Fibroblast of skin of abdomen (primary cell): ENCODE measurements at regions not wholly inside any gene's neighbourhood (a gene's known extent, or its start where the extent isn't known, plus 50 kb on each side); places are given as distances from the start of the nearest gene placed in this dataset.

Experiments
- DNase-seq: peaks from one replicate; pipeline ENCODE4 v3.0.0-alpha.2; 2013

GRCh38 chr17:6323626-6324356, 111.1 kb downstream of the AIPL1 start:
- no peak for DNase-seq

DNA sequence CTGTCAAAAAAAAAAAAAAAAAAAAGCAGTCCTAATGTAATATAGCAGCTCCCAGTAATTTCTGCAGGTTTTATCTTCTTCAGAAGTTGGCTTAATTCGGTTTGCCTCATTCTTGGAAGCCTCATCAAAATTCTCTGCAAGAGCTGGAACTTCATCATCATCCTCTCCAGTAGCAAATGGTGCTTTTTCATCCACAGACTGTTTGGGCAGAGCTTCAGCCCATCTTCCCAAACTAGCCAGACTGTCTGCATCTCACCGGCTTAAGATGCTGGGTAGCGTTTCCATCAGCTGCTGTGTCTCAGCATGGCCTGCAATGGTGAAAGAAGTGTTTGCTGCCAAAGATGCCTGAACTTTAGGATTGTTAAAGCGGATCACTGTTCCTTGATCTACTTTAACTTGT, 112.6 kb downstream of the AIPL1 start:
- no peak for DNase-seq

DNA sequence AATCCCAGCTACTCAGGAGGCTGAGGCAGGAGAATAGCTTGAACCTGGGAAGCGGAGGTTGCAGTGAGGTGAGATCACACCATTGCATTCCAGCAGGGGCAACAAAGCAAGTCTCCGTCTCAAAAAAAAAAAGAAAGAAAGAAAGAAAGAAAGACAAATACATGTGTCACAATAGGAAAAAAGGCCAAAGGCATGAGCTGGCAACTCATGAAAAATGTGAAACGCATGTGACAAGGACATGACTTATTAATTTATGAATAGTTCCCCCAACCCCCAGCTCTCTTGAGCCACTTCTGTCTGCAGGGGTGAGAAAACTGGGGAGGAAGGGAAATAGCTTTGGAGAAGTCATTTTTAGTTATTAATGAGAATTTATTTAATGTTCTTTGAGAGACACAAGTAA, 120.6 kb downstream of the AIPL1 start:
- no peak for DNase-seq

DNA sequence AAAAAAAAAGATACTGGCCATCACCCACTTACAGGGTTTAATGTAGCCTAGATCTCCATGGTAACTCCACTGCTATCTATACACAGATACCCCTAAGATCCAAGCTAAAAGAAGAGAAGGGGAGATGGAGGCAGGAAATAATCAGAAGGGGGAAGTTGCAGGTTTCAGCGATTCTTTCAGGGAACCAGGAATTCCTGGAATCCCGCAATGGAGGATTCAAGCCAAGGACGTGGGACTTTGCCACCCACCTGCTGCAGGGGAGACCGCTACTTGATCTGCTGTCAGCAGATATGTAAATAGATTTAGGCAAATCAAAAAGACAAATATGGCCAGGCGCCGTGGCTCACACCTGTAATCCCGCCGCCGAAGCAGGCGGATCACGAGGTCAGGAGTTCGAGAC, 121.1 kb downstream of the AIPL1 start:
- DNase-seq, result no peak

DNA sequence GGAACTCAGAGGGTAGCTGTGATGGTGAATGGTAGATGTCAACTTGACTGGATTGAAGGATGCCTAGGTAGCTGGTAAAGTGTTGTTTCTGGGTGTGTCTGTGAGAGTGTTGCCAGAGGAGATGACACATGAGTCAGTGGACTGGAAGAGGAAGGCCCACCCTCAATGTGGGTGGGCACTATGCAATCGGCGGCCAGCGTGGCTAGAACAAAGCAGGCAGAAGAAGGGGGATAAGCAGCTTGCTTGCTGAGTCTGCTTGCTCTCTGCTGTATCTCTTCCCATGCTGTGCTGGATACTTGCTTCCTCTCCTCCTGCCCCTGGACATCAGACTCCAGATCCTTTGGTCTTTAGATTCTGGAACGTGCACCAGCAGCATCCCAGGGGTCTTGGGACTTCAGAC, 128.1 kb downstream of the AIPL1 start:
- DNase-seq, result no peak

- DNase-seq, result no peak
These were observed 129.1 kb downstream of the AIPL1 start for GRCh38 chr17:6305613-6306360.

DNA sequence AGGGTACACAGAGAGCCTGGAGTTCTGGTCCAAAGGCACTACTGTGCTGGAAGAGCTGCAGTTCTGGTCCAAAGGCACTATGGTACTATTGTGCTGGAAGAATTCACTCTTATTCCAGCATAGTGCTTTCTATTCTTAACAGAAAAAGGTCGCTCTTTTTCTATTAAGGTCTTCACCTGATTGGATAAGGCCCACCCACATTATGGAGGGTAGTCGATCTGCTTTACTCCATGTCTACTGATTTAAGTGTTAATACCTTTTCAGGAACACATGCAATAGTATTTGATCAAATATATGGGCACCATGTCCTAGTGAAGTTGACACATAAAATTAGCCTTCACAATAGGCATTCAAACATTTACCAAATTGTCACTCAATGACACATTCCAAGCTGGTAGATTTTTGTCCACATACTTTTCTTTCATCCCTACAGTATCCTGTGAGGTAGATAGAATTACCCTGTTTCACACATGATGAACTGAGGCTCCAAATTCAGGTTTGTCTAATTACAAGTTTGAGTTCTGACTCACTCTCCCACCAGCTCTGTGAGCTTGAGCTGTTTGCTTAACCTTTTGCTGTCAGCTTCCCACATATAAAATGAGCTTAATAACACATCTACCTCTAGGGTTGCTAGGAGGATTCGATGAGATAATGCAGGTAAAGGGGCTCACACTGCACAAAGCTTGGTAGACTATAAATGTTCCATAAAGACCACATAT, 129.9 kb downstream of the AIPL1 start:
- DNase-seq, result no peak

- peak; percentile 16 for DNase-seq
These were observed 131.3 kb downstream of the AIPL1 start for GRCh38 chr17:6303664-6304063.

- no peak for DNase-seq
These were observed 135.6 kb downstream of the AIPL1 start for GRCh38 chr17:6299275-6299674.

DNA sequence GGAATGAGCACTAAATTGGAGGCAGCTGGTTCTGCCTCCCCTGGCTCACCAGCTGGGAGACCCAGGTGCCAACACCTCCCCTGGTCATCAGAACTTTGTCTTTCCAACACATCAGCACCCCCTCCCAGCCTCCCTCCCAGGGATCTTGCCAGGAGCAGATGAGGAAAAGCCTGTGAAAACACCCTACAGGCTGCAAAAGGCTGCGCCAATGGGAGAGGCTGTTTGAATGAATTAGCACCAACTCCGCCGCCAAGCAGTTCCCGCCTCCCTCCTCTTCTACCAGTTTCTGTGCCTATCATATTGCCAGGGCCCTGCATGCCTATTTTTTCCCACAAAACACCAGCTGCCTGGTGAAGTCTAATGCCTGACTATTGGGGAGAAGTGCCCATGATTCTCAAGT, 137.0 kb downstream of the AIPL1 start:
- no peak for DNase-seq

DNA sequence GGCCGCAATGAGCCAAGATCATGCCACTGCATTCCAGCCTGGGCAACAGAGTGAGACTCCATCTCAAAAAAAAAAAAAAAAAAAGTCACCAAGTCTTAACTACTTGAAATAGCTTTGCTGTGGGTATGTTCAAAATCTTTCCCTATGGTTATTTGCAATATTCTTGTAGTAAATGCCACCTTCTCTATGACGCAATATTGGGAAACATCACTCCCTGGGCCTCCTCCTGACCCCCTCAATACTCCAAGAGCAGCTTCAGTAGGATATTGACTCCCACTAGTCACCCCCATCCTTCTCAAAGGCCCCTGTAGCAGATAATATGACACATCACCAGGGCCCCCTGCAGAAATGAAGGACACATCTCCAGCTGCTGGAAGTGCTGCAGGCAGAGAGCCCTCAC, 137.8 kb downstream of the AIPL1 start:
- DNase-seq, result no peak

- no peak for DNase-seq
These were observed 144.3 kb downstream of the AIPL1 start for GRCh38 chr17:6290488-6291196.

DNA sequence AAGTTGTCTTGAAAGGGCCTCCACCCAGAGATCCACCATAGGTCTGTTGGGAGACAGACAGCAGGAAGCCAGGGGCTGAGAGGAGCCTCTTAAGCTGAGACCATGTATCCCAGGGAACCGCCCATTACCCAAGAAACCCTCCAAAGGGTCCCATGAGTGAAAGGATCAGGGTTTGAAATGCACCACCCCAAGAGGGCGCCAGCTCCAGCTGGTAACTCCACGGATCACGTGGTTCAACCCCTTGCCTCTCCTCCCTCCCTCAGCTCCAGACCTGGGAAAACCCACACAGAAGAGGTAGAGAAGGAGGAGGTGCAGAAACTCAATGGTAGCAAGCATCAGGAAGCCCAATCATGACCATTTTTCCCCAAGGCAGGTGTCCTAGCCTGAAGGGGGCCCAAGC, 148.7 kb downstream of the AIPL1 start:
- DNase-seq, result no peak

DNA sequence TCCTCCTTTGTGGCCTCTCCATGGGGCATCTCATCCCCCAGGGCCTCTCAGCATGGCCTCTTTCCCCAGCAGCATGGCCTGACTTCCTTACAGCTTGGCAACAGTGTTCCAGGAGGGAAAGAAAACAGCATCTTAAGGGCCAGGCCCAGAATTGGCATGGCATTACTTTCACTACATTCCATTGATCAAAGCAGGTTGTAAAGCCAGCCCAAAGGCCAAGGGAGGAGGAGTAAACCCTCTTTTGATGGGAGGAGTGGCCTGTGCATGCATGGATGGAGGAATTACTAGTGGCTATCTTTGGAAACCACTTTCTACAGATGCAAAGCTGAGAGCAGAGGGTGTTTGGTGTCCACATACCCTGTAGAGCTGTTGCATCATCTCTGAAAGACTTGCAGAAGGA, 149.4 kb downstream of the AIPL1 start:
- DNase-seq, result no peak

GRCh38 chr17:6279659-6280058, 155.3 kb downstream of the AIPL1 start:
- no peak for DNase-seq

DNA sequence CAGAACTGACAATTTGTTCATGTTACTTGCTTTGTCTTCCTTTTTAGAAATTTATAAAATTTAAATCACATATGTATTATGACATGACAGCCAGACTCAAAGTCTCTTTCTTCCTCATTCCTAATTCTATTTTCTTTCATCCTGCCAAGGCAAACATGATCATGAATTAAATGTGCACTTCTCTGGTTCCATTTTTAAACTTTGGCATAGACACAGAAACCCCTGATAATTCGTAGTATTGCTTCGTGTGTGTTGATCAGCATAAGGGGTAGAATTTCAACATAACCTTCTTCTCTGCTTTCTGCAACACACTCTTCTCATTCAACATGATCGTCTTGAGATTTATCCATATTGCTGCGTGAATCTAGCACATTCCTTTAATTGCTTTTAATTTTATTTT, 156.5 kb downstream of the AIPL1 start:
- no peak for DNase-seq

DNA sequence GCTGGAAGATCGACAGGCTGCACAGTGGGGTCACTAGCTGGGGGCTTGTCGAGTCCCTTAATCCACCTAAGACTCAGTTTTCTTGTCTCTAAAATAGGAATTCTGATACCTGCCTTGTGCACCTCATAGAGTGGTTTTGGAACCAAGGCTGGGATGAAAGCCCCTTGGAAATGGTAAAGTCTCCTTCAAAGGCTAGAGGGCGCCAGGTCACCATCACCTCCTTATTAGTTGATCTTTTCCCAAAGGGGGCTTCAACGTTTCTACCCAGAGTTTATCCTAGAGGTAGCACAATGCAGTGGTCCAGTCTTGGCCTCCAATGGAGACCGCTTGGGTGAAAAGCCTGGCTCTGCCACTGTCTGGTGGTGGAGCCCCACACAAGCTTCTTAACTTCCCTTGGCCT, 158.2 kb downstream of the AIPL1 start:
- no peak for DNase-seq

- DNase-seq, result no peak
These were observed 160.6 kb downstream of the AIPL1 start for GRCh38 chr17:6274310-6274709.

GRCh38 chr17:6269478-6269877, 165.4 kb downstream of the AIPL1 start:
- peak; percentile 36 for DNase-seq

- DNase-seq, result no peak
These were observed 173.5 kb downstream of the AIPL1 start for GRCh38 chr17:6261466-6261865.

DNA sequence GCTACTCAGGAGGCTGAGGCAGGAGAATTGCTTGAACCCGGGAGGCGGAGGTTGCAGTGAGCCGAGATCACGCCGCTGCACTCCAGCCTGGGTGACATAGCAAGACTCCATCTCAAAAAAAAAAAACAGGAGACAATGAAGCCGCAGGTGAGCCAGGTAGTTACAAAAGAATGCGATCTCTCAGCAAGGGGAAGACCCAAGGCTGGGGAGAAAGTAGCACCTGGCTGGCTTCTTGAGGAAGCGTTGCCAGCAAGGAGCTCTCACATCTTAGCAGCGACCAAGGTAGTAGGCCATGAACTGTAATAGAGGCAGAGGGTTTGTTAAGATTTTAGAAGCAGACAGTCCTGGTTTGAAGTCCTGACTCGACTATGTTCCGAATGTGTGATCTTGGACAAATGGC, 175.0 kb downstream of the AIPL1 start:
- no peak for DNase-seq

DNA sequence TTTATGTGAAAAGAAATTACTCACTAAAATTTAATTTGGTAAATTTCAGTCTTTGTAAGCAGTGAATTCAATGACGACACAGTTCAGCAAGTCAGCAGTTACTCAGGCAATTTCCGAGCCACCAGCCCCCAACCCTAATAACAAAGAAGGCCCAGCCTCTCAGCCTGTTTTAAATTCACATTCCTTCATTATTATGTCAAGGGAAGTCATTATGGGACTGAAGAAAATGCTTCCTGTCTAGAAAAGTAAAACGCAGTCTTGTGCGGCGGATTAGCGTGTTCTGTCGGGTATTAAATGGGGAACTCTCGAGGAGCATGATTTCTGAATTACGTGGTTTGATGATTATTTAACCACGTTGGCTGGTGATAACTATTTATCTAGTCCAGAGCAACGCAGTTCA, 177.6 kb downstream of the AIPL1 start:
- peak; percentile 74 for DNase-seq

DNA sequence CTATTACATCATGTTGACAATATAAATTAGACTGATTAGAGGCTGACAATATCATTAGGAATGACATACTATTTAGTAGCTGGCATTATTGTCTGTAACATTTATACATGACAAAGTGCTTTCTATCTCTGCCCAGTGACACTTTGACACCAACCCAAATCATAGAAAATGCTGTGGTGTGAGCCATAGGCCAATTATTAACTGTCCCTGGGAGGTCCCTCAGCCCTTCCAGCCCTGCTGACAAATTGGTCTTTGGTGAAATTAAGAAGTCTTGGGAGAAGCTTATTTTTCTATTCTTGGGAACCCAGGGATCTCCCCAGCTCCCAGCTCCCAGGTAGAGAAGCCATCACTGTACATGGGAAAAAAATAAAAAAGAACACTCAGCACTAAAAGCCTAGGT, 179.6 kb downstream of the AIPL1 start:
- DNase-seq, result no peak
